Right ventricle myocardium superior (tissue), 1 donor: ENCODE measurements at regions not wholly inside any gene's neighbourhood (a gene's known extent, or its start where the extent isn't known, plus 50 kb on each side); places are given as distances from the start of the nearest gene placed in this dataset.
"Not testable (repeated sequence)": the region's sequence is repeated elsewhere in the genome, so short reads cannot be mapped to it uniquely, and the experiment has no call there.

Source experiments
- ATAC-seq: fragments of 200-7000 bp; cut with Tn5 transposase; one replicate; pipeline ENCODE4 v1.9.1; 2020; ENCODE audit warnings: mild to moderate bottlenecking; ENCODE audit not compliant: poor library complexity
- DNase-seq: peaks from one replicate; pipeline ENCODE4 v3.0.0-alpha.2; 2020
- intact Hi-C: fragments of 100-400 bp; cut with DNase I; formaldehyde crosslinking; loops from one replicate; pipeline ENCODE4 v1.11.2; 2022
- donor health status: DM: no; HTN: yes; CAD: no; lungs with severe emphysema.

DNA sequence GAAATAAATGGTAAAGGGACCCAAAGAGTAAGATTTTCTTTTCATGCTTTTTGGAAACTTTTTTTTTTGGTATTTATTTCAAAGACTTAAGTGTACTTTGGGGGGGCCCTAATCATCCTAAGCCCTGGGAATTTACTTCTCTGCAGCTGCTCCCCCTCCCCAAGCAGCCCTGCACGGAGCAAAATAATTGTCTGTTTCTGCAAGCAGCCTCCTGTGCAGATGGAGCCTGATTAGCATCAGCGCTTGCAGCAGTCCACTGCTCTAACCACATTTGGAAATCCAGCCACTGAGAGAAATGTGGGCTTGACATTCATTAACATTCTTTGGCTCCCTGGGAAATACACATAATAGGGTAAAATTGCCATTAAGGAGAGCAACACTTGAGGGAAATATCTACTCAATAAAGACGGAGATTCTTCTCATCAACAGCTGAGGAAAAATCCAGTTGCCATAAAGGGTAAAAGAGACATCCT lies 309.2 kb upstream of the MAP3K7 start:
- intact Hi-C loops, result no loop called here
- ATAC-seq (no peak), DNase-seq (no peak)

DNA sequence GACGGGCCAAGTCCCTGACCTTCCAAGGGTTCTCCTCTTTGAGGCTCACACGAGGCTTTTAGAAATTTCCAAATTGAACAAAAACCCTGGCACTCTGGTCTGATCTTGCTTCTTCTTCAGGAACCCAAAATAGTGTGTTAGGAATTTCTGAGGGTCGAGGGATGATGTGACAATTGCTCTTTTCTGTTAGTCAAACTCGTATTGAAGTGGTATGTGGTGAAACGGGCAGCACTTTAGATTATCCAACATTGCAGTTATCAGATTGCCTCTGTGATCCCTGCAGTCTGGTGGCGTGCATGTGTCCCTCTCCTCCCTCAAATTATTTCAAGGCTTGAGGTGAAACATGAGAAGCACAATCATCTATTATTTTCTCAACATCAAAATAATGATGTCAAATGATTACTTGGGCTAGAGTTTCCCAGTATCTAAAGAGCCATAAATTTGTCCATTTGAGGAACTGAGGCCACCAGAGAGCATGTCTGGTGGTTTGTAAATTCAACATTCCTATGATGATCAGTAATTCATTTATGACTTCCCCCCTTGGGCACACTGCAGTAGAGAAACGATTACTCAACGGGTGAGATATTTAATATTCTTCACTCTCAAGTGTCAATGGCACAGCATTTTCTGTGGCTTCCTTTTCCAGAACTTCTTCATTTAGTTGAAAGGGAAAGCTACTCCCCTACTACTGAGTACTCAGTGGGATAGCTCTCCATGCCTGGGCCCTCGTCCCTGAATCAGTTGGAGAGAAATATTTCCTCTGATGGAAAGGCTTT lies 308.6 kb upstream of the MAP3K7 start:
- ATAC-seq (no peak), DNase-seq (no peak)
- intact Hi-C loops, result no loop called here

DNA sequence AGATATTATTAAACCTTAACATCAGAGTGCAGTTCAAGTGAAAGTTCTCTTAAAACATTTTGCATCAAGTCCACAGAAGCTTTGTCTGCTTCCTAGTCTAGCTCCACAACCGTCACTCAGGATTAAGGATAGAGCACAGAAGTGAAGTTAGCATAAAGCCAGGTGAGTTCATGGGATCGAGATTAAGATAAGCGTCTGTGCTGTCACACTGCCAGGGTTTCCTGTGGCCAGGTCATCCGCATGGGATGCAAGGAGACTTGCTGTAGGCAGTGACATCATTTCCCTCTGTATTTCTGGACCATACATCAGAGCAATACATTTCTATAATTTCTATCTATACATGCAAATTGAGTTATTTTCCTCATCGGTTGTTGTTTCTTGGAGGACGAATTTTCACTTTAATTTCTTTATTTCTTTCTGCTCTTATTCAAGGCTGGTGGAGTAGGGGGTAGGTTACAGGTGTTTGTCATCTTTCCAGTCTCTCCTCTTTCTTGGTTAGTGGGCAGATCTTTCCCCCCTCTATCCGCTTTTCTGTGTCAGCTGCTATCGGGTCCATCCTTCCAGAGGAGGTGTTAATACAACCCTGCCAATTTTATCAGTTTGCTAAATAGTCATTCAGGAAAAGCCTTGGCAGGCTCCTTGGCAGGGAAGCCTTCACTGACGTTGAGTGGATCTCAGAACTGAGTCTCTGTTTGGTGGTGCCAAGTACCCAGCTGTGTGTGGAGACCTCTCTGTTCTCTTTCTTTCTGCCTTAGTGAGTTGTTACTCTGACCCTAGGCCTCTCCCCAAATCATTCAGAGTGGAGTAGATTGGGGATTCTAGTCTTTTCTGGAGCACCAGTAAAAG lies 307.6 kb upstream of the MAP3K7 start:
- DNase-seq, result no peak

DNA sequence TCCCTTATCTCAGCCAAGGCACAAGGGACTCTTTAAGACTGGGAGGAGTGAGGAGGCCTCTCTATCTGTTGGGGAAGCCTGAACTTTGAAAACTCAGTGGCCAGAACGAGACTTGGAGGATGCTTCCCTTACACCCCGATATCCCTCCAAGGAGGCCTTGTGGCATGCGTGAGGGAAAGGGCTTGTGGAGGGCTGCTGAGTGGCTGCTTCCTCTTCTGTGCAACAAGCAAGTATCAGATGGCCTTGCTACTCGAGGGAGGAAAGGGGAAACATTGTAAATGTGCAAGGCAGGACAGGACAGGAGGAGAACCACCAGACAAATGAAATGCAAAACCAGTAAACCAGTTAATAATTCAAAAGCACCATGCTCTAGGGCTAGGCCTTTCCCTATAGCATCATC lies 306.5 kb upstream of the MAP3K7 start:
- intact Hi-C loops, result no loop called here
- DNase-seq (no peak), ATAC-seq (no peak)

More for the DNA sequence above, 307.6 kb upstream of the MAP3K7 start:
- intact Hi-C loops, result no loop called here
- no peak for ATAC-seq

DNA sequence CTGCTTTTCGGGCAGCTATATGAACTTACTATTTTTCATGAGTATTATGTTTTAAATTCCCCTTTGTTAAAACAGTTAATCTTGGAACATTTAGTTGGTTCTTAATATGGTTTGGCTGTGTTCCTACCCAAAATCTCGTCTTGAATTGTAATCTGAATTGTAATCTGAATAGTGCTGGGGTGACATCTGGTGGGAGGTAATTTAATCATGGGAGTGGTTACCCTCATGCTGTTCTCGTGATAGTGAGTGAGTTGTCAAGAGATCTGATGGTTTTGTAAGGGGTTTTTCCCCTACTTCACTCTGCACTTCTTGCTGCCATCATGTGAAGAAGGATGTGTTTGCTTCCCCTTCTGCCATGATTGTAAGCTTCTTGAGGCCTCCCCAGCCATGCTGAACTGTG lies 305.4 kb upstream of the MAP3K7 start:
- ATAC-seq, result no peak
- DNase-seq, result no peak
- intact Hi-C loops, result no loop called here

DNA sequence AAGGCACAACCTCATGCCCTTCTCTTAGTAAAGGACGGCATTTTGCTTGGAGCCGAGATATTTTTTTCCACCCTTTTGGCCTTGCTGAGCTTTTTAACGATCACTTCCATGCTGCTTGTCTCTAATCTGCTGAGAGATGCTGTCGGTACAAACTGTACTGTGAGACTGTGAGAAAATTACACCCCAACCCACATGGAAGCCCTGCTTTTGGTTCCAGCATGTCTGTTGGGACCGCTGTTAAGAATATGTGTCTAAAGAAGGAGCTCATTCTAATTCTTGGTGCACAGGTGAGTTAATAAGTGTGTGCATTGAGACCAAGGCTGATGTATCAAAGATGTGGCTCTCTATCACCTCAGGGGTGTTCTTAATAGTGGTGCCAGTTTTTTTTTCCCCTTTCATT lies 304.5 kb upstream of the MAP3K7 start:
- ATAC-seq (no peak), DNase-seq (no peak)
- intact Hi-C loops, result no loop called here

DNA sequence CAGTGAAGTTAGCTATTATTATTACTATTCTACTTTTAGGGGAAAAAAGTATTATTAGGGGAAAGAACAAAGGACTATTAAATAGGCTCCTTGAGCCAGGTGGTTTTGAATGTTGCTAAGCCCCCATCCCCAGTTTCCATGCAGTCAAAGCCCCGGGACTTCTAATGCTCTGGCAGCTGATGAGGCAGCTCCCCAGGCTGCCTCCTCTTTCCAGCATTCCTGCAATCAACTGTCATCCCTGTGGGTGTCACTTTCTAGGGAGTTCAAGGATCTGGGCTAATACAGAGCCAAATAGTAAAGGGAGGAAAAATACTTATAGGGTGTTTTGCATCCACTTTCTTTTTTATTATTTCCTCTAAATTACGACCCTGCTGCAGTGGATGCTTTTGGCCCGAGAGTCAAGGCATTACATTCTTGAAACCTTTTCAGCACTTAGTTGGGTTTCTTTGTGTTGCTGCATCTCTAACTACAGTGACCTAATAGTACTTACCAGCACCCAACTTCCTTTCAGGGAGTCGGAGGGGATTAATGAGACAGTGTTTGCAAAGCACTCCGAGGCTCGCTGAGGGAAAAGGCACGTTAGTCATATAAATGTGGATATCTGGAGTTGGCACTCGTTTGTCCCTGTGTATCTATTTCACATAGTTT lies 303.9 kb upstream of the MAP3K7 start:
- DNase-seq (no peak), ATAC-seq (no peak)
- intact Hi-C loops, result no loop called here

DNA sequence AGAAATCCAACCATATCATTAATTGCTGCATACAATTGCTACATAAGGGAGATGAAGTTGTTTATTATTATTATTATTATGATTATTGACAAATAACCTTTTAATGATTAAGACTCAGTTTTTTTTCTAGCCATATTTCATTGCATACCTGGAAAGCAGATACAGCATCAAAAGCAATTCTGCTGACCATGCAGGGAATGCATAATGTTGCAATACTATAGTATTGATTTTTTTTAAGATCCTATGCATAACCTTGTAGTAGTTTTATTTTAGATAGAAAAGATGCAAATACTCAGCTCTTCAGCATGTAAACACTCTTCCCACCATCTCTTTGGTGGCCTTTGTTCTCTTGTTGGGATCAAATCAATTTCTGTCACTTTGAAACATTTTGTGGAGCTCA lies 300.9 kb upstream of the MAP3K7 start:
- intact Hi-C loops, result no loop called here
- DNase-seq (no peak), ATAC-seq (no peak)

DNA sequence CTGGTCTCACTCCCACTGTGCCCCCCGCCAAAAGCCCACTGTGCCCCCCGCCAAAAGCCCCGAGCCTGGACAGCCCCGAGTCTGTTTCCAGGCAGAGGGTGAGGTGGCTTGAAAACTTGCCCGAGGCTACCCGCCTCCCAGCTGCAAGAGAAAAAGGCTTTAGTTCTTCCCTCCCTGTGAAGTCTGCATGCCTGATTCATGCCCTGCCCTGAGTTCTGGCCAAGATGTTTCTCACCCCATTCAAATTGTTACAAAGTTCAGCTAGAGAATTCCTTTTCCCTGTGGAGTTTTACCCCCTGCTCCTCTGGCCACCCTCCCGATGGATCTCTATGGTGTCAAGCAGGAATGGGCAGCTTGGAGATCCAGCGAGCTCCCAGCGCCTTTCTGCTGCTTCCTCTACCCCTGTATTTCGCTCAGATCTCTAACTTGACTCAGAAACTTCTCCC lies 298.8 kb upstream of the MAP3K7 start:
- intact Hi-C loops, result no loop called here
- DNase-seq, result no peak
- ATAC-seq, result no peak

DNA sequence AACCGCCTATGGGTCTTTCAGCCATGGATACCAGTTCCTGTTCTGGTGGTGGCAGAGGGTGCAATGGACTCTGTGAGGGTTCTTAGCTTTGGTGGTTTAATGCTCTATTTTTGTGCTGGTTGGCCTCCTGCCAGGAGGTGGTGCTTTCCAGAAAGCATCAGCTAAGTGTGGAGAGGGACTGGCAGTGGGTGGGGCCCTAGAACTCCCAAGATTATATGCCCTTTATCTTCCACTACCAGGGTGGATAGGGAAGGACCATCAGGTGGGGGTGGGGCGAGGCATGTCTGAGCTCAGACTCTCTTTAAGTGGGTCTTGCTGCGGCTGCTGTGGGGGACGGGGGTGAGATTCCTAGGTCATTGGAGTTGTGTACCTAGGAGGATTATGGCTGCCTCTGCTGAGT lies 298.3 kb upstream of the MAP3K7 start:
- DNase-seq, intact Hi-C loops: not testable (repeated sequence)

DNA sequence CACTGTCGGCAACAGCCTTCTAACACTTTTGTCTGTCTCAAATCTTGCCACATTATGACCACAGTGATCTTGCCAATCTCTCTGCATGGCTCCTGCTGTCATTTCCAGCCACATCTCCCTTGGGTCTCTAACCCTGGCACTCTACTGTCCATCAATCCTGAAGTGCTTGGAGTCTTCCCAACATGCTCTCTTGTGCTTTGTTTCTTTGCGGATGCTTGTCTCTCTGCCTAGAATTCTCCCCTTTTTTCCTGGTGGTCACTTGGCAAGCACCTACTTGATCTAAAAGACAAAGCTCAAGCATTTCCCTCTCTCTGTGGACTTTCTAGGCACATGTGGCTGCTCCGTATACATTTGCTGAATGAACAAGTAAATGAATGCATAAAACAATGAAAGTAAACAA lies 290.7 kb upstream of the MAP3K7 start:
- DNase-seq, result no peak
- no peak for ATAC-seq
- intact Hi-C loops, result no loop called here

More for the DNA sequence above, 298.3 kb upstream of the MAP3K7 start:
- not testable (repeated sequence) for ATAC-seq

DNA sequence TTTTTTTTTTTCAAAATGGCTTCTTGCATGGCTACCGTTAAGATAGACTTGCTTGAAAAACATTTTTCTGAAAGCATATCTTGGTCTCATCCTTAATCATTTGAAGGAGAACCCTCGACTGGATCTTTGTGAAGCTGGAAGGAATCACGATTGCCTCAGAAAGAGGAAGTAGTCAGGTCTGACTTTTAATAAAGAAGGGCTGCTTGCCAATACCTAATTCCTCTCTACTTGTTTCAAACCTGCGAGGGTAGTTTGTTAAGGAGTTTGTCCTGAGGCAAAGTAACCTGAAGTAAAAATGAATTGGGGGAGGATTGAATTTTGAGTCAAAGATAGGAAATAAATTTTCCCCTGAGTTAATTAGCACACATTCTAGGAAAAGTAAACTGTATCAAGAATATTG lies 288.1 kb upstream of the MAP3K7 start:
- intact Hi-C loops, result no loop called here
- ATAC-seq (no peak), DNase-seq (no peak)

DNA sequence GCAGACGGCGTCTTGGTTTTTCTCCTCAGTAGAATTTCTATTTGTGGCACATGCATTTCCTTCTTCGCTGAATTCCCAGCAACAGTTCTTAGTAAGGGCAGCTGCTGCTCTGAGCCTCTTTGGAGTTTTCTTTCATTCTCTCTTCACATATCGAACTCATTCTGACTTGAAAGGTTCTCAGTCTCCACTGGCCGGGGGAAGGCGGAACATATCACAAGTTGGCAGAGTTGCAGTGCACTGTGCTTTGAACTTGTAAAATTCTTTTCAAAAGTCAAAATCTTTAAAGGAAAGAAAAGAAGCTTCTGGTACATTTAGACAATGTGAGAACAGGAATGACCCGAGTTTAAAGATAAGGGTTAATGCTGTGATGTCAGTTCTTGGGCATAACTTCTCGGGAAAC lies 286.1 kb upstream of the MAP3K7 start:
- ATAC-seq (no peak), DNase-seq (no peak)
- intact Hi-C loops, result no loop called here

DNA sequence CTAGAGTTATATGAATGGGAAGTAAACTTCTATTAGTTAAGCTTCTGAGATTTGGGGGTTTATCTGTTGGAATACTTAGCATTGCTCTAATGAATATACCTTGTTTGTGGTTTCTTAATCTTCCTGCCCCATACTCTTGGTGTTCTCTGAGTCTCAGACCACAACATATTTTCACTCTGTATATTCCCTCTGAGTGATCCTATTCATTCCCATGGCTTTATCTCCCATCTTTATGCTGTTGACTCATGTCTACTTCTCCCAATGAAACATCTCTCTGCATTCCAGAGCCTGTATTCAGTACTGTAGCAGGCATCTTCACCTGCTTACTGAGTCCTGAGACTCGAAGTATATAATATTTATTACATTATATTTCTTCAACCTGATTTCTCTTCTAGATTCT lies 283.7 kb upstream of the MAP3K7 start:
- intact Hi-C loops, result no loop called here
- ATAC-seq (no peak), DNase-seq (no peak)

DNA sequence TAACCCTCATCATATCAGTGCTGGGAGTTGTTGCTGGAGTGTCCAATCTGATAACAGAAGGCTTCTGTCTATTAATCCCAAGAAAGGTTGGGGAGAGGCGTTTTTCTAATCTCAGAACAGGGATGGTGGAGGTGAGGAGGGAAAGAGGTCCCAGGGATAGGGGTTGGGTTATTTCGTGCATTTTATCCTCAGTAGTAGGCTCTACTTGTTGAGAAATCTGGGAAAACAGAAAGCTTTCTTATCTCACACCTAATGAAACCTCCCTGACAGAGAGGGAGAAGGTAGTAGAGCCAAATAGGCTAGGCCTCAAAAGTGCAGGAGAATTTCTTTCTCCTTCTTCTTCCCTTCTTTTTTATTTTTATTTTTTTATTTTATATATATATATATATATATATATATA lies 281.8 kb upstream of the MAP3K7 start:
- DNase-seq (no peak), ATAC-seq (no peak)
- intact Hi-C loops, result no loop called here

DNA sequence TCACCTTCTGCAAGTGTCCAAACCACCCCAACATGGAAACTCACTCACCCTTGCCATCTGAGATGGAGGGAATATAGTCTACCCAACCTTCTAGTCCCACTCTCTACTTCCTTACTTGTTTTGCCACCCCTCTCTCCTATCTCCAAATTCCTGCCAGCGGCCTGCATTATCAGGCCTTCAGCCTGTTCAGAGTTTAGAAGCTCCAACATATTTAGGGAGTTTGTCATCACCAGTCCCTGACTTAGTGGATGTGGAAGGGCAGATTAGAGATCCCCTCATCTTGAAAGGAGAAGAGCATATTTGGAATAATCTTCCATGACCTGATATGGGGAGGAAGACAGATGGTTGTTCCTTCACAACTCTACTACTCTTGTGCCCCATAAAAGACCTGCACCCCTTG lies 281.4 kb upstream of the MAP3K7 start:
- intact Hi-C loops, result no loop called here
- no peak for DNase-seq
- ATAC-seq, result no peak

DNA sequence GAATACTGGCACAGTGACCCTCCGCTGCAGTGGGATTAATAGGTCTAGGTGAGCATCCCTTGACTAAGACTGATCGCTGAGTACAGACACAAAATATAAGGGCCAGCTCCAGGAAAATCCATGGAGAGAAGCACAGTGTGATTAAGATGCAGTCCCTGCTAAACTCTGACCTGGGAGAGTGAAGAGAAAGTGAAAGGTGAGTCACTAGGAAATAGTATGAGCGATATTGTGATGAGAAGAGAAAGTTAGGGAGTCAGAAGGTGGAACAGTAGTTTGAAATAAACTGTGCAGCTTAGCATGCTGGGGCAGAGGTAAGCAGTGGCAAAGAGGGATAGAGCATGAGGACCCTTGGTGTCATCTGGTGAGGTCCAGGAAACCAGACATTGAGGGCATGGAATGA lies 278.6 kb upstream of the MAP3K7 start:
- no peak for ATAC-seq
- intact Hi-C loops, result no loop called here
- DNase-seq, result no peak

DNA sequence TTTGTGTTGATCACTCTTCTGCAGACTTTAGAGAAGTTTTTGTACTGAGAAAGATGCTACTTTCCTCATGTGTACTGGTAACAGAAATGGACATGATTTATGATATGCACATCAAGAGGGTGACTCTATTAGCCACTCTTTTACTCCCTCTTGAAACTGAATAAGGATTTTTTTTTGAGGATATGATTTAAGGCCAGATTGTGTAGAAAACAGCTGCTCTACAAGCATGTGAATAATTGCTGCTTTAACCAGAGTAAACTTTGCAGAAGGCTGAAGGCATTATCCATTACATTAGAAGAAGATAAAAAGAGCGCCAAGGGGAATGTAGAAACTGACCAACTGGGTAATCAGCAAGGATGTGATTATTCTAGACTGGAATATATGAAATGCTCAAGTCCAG lies 276.2 kb upstream of the MAP3K7 start:
- intact Hi-C loops, result no loop called here
- ATAC-seq (no peak), DNase-seq (no peak)

DNA sequence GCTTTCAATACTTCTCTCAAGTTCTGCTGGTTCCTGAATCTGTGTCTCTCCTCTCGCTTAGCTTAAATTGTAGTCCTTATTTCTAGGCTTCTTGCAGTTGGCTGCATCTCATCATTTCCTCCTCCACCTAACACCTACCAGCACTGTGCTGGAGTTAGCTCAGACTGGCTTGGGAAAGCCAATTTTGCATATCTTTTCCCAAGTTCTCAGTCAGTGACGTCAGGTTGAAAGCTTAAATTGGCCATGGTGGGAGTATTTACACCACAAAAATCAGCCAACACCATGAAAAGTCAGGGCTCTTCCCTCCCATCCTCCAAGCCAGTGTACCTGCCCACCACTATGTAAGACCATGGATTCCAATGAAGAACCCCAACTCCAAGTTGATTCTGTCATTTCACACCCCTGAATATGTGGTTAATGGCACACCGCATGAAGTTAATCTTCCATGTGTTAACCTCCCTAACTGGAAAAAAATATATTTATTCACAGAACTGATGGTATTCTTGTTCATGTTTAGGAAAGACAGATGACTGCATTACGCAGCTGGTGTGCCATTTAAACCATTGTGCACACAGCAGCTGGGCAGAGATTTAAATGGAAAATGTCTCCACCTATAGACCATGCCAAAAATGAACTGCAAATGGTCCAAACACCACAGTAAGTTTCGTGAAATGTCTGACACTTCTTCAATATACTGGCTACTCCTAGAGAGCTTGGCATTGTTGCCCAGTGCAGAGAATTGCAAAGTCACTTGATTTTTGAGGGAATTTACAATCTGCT lies 274.1 kb upstream of the MAP3K7 start:
- ATAC-seq (no peak), DNase-seq (no peak)
- intact Hi-C loops, result no loop called here
